ENCODE measurements at regions not wholly inside any gene's neighbourhood (a gene's known extent, or its start where the extent isn't known, plus 50 kb on each side); places are given as distances from the start of the nearest gene placed in this dataset.

DNA sequence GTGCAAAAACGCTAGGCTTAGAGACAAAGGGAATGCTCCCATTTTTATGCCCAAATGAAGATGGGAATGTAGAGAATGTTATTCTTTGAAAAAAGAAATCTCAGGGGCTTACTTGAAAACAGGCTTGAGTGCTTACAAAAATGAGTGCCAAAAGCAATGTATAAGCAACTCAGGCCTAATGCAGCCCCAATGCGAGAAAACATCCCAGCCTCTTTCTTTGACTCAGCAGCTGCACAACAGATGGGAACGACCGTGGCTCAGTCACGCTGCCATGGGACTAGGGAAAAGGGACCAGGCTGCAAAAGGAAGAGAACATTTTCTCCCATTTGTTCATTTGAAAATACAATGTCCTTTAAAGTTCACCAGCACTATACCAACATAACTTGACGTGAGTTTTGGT is 246.4 kb upstream of the LRIG1 start:
- no peak for DNase-seq
- no peak overlapping the region for H3K4me3 ChIP-seq (ENCODE audit: low read length)
- no peak overlapping the region for H2AFZ ChIP-seq (ENCODE audit: low read length)
- H3K79me2 ChIP-seq (ENCODE audit: low read length): no peaks in the 10 kb centered on the region
- no peaks in the 10 kb centered on the region for H3K27me3 ChIP-seq (replicated peaks; ENCODE audit: insufficient read depth, low read length)
- H3K4me1 ChIP-seq (ENCODE audit: low read length): no peaks in the 10 kb centered on the region
- H3K27ac ChIP-seq (ENCODE audit: low read length): no peak overlapping the region
- H3K36me3 ChIP-seq (replicated peaks; ENCODE audit: insufficient read depth, low read length): no peaks in the 10 kb centered on the region
- no peaks in the 10 kb centered on the region for H3K9me3 ChIP-seq (replicated peaks; ENCODE audit: insufficient read depth, low read length)
- no peak for TF ChIP-seq EZH2 (optimal IDR thresholded peaks at IDR 0.05; ENCODE audit: low read depth, low read length)
- TF ChIP-seq, protein P1, sequence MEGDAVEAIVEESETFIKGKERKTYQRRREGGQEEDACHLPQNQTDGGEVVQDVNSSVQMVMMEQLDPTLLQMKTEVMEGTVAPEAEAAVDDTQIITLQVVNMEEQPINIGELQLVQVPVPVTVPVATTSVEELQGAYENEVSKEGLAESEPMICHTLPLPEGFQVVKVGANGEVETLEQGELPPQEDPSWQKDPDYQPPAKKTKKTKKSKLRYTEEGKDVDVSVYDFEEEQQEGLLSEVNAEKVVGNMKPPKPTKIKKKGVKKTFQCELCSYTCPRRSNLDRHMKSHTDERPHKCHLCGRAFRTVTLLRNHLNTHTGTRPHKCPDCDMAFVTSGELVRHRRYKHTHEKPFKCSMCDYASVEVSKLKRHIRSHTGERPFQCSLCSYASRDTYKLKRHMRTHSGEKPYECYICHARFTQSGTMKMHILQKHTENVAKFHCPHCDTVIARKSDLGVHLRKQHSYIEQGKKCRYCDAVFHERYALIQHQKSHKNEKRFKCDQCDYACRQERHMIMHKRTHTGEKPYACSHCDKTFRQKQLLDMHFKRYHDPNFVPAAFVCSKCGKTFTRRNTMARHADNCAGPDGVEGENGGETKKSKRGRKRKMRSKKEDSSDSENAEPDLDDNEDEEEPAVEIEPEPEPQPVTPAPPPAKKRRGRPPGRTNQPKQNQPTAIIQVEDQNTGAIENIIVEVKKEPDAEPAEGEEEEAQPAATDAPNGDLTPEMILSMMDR (IDR thresholded peaks at IDR 0.05; ENCODE audit: low read length): no peak
- TF ChIP-seq EZH2phosphoT487 (IDR thresholded peaks at IDR 0.05; ENCODE audit: low read length): no peak
- no peaks in the 10 kb centered on the region for H3F3A ChIP-seq (ENCODE audit: insufficient read depth, low read length)
- H4K20me1 ChIP-seq (ENCODE audit: insufficient read depth, low read length): no peaks in the 10 kb centered on the region
- H3K9me2 ChIP-seq (replicated peaks; ENCODE audit: insufficient read depth, low read length): no peaks in the 10 kb centered on the region
- no peak overlapping the region for H3K4me2 ChIP-seq (ENCODE audit: low read depth, low read length)
- H3K9ac ChIP-seq (ENCODE audit: low read length): no peak overlapping the region

DNA sequence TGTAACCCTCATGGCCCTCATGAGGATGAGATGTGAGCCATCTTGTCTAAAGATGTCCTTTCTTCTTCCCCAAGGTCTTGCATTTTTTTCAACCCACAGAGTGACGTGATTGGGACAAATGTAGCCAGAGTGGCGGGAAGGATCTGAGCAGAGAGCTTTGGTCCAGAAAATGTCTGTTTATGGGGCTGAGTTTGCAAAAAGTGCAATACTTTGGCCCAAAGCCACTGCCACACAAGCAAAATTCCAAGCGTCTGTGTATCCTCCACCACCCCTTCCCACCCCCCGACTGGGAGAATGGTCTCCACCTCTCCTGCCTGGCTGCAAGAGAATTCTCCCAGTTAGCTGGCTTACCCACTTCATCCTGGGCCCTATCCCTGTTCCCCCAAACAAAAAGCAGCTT is 246.9 kb upstream of the LRIG1 start:
- no peak overlapping the region for H3K4me2 ChIP-seq (ENCODE audit: low read depth, low read length)
- TF ChIP-seq, protein P1 (IDR thresholded peaks at IDR 0.05; ENCODE audit: low read length): no peak
- TF ChIP-seq EZH2 (optimal IDR thresholded peaks at IDR 0.05; ENCODE audit: low read depth, low read length) (no peak), EZH2phosphoT487 (IDR thresholded peaks at IDR 0.05; ENCODE audit: low read length) (no peak)
- no peaks in the 10 kb centered on the region for H3K27me3 ChIP-seq (replicated peaks; ENCODE audit: insufficient read depth, low read length)
- no peaks in the 10 kb centered on the region for H4K20me1 ChIP-seq (ENCODE audit: insufficient read depth, low read length)
- H3K27ac ChIP-seq (ENCODE audit: low read length): no peak overlapping the region
- H3K79me2 ChIP-seq (ENCODE audit: low read length): no peaks in the 10 kb centered on the region
- H3K9me2 ChIP-seq (replicated peaks; ENCODE audit: insufficient read depth, low read length): no peaks in the 10 kb centered on the region
- no peak for DNase-seq
- no peaks in the 10 kb centered on the region for H3F3A ChIP-seq (ENCODE audit: insufficient read depth, low read length)
- H3K4me3 ChIP-seq (ENCODE audit: low read length): no peak overlapping the region
- no peak overlapping the region for H3K9ac ChIP-seq (ENCODE audit: low read length)
- H3K9me3 ChIP-seq (replicated peaks; ENCODE audit: insufficient read depth, low read length): no peaks in the 10 kb centered on the region
- no peaks in the 10 kb centered on the region for H3K4me1 ChIP-seq (ENCODE audit: low read length)
- no peaks in the 10 kb centered on the region for H3K36me3 ChIP-seq (replicated peaks; ENCODE audit: insufficient read depth, low read length)
- H2AFZ ChIP-seq (ENCODE audit: low read length): no peak overlapping the region

DNA sequence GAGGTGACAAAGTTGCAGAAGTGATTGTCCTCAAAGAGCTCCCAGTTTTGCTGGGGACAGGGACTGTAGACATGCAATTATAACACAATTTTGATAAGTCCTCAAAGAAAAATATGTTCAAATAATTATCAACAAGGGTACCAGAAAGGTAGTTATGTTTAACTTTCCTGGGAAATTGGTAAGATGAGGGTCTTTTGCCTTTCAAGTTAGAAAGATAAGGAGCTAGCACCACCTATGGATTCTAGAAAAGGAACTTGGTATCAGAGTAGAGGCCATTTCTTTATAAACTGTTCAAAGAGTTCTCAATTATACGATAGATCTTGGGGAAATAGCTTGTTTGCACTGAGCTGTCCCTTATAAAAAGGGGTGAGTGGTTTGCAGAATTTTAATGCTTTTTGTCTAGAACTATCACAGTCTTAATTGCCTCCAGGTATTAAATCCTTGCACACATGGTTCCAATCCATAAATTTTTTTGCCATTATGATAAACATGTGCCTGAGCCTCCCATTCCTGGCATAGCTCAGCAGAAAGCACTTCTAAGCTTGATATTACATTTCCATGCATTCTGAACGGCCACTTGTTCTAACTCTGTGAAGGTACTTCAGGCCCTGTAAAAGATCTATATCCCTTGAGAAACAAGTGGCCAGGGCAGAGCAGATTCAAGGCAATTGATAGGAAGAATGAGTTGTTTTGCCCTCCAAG is 247.5 kb upstream of the LRIG1 start:
- no peak overlapping the region for H3K9ac ChIP-seq (ENCODE audit: low read length)
- no peaks in the 10 kb centered on the region for H3F3A ChIP-seq (ENCODE audit: insufficient read depth, low read length)
- no peak overlapping the region for H3K27ac ChIP-seq (ENCODE audit: low read length)
- H3K9me2 ChIP-seq (replicated peaks; ENCODE audit: insufficient read depth, low read length): no peaks in the 10 kb centered on the region
- no peaks in the 10 kb centered on the region for H3K36me3 ChIP-seq (replicated peaks; ENCODE audit: insufficient read depth, low read length)
- no peak overlapping the region for H3K4me2 ChIP-seq (ENCODE audit: low read depth, low read length)
- H3K79me2 ChIP-seq (ENCODE audit: low read length): no peaks in the 10 kb centered on the region
- no peaks in the 10 kb centered on the region for H4K20me1 ChIP-seq (ENCODE audit: insufficient read depth, low read length)
- no peaks in the 10 kb centered on the region for H3K4me1 ChIP-seq (ENCODE audit: low read length)
- no peaks in the 10 kb centered on the region for H3K27me3 ChIP-seq (replicated peaks; ENCODE audit: insufficient read depth, low read length)
- no peak for TF ChIP-seq EZH2 (optimal IDR thresholded peaks at IDR 0.05; ENCODE audit: low read depth, low read length)
- TF ChIP-seq, protein P1 (IDR thresholded peaks at IDR 0.05; ENCODE audit: low read length): no peak
- no peak for TF ChIP-seq EZH2phosphoT487 (IDR thresholded peaks at IDR 0.05; ENCODE audit: low read length)
- no peak overlapping the region for H2AFZ ChIP-seq (ENCODE audit: low read length)
- DNase-seq: no peak
- no peak overlapping the region for H3K4me3 ChIP-seq (ENCODE audit: low read length)
- no peaks in the 10 kb centered on the region for H3K9me3 ChIP-seq (replicated peaks; ENCODE audit: insufficient read depth, low read length)
